SK-N-SH treated with all-trans-retinoic acid at 6 μM for 48 hours (cell line): ENCODE measurements at regions not wholly inside any gene's neighbourhood (a gene's known extent, or its start where the extent isn't known, plus 50 kb on each side); places are given as distances from the start of the nearest gene placed in this dataset.

Experiments used
- OSR1 ChIP-seq: fragments of 250-450 bp; sonication (Bioruptor Pico); IDR thresholded peaks from 2 replicates; pipeline ENCODE4 v1.8.0; 2022; ENCODE audit warnings: moderate library complexity, mild to moderate bottlenecking, inconsistent platforms
- POU6F1 ChIP-seq: fragments of 250-450 bp; sonication (Bioruptor Pico); IDR thresholded peaks from 2 replicates; pipeline ENCODE4 v1.8.0; 2021; ENCODE audit warnings: low read depth, mild to moderate bottlenecking, moderate library complexity, borderline replicate concordance
- TCF4 ChIP-seq: fragments of 250-450 bp; sonication (Bioruptor Pico); IDR thresholded peaks from 2 replicates; pipeline ENCODE4 v1.8.0; 2021; ENCODE audit warnings: mild to moderate bottlenecking, moderate library complexity, borderline replicate concordance
- ZC3H10 ChIP-seq: fragments of 250-450 bp; sonication (Bioruptor Pico); IDR thresholded peaks from 2 replicates; pipeline ENCODE4 v1.5.1; 2021; ENCODE audit warnings: mild to moderate bottlenecking, moderate library complexity
- ZNF565 ChIP-seq: fragments of 450-650 bp; formaldehyde crosslinking; conservative IDR thresholded peaks from 2 replicates; pipeline ENCODE4 v1.5.0; 2020; ENCODE audit warnings: low read depth, mild to moderate bottlenecking, moderate library complexity
- TF ChIP-seq, protein P1 (sequence below): fragments of 250-450 bp; sonication (Bioruptor Pico); IDR thresholded peaks from 2 replicates; pipeline ENCODE4 v1.8.0; 2020; ENCODE audit warnings: mild to moderate bottlenecking, moderate library complexity, borderline replicate concordance

DNA sequence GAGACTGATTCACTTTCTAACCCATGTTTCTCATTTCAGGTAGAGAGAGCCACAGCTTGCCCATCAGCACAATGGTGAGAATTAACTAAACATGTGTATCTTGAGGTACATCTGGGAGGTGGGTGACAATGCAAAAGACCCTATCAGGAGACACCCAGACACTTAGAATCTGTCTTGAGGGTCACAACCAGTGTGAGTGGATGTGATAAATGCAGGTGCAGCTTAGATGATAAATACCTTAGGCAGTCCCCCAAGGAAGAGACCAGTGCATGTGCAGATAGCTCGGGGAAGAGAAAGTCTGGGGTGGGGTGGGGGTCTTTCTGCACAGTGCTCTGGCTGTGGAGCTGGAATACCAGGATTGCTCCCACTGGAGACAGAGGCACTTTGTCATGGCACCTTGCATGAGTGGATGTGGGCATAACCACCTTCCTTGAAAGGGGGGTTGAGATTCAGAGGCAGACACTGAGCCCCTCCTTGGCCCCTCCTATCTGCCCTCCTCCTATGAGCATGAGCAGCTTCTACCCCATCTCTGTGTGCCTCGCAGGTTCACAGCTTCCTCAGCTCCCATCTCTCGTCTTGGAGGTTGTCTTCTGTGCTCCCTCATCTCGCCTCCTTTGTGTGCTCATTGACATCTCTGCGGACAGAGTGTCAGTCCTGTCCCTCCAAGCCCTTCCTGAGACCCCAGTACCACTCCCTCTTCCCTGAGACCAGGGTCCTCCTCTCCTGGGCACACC, 349.8 kb downstream of the TCERG1L start:
- TF ChIP-seq ZC3H10 (CRISPR knock-in tag) (no peak), POU6F1 (CRISPR knock-in tag) (no peak), TCF4 (CRISPR knock-in tag) (no peak), ZNF565 (CRISPR knock-in tag) (no peak), OSR1 (no peak)
- TF ChIP-seq, protein P1, sequence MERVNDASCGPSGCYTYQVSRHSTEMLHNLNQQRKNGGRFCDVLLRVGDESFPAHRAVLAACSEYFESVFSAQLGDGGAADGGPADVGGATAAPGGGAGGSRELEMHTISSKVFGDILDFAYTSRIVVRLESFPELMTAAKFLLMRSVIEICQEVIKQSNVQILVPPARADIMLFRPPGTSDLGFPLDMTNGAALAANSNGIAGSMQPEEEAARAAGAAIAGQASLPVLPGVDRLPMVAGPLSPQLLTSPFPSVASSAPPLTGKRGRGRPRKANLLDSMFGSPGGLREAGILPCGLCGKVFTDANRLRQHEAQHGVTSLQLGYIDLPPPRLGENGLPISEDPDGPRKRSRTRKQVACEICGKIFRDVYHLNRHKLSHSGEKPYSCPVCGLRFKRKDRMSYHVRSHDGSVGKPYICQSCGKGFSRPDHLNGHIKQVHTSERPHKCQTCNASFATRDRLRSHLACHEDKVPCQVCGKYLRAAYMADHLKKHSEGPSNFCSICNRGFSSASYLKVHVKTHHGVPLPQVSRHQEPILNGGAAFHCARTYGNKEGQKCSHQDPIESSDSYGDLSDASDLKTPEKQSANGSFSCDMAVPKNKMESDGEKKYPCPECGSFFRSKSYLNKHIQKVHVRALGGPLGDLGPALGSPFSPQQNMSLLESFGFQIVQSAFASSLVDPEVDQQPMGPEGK: no peak
